CD4-positive, alpha-beta T cell treated with Interleukin-12 subunit alpha and Interleukin-12 subunit beta, for 1 hour (primary cell): ENCODE measurements at regions not wholly inside any gene's neighbourhood (a gene's known extent, or its start where the extent isn't known, plus 50 kb on each side); places are given as distances from the start of the nearest gene placed in this dataset.
"Not testable (repeated sequence)": the region's sequence is repeated elsewhere in the genome, so short reads cannot be mapped to it uniquely, and the experiment has no call there.

Experiments
- DNase-seq: peaks from one replicate; pipeline ENCODE4 v3.0.0-alpha.2; 2020

DNA sequence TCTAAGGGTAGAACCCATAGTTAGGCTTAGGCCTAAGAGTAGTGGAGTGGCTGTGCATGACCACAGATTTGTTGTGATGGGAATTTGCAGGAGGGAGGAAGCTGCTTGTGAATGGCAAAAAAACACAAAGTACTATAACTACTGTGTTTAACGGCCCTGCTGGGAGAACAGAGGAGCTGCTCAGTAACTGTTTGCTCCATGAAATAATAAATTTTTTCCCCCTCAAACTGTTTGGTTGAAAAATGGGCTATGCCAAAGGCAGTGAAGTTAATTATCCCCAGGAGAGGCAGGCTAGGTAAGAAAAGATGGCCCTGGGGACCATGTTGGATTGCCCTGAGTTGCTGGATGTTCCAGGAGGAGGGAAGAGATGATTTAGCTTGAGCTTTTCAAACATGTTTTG lies 216.1 kb upstream of the ADRA1D start:
- DNase-seq: no peak

DNA sequence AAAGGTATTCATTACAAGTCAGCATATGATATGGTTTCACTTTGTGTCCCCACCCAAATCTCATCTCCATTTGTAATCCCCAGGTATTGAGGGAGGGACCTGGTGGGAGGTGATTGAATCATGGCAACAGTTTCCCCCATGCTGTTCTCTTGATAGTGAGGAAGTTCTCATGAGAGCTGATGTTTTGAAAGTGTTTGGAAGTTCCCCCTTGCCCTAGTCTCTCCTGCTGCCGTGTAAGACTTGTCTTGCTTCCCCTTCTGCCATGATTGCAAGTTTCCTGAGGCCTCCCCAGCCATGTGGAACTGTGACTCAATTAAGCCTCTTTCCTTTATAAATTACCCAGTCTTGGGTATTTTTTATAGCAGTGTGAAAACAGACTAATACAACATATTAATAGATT lies 213.7 kb upstream of the ADRA1D start:
- DNase-seq: not testable (repeated sequence)

- no peak for DNase-seq
Measured at GRCh38 chr20:4459081-4459480, 210.0 kb upstream of the ADRA1D start.

- DNase-seq: no peak
Measured at GRCh38 chr20:4457566-4458543, 208.8 kb upstream of the ADRA1D start.

DNA sequence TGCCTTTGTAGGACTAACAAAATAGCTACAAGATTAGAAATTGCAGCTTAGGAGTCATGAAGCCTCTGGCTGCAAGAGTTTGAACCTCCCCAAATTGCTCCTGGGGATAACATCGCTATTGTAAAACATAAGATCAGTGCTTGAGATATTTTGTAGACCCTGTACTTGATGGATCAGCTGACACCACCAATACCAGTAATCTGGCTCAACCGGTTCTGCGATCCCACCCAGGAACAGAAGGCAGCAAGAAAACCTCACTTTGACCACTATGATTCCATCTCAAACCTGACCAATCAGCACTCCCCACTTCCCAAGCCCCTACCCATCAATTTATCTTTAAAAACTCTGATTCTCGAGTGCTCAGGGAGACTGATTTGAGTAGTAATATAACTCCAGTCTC lies 206.9 kb upstream of the ADRA1D start:
- no peak for DNase-seq

DNA sequence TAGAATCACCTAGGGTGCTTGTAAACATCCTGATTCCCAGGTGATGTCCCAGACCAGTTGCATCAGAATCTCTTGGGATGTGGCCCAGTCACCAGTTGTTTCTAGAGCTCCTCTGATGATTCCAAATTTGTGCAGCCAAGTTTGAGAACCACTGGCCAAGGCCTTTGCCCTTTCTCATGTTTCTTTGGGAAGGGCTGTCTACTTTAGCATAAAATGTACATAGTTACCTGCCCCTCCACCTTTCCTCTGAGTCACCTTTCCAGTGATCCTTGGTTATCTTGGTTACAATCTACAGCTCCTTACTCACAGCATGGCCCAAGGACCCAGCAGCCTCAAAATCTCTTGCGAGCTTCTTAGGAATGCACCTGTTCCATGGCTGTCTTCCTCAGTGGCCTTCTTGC lies 206.2 kb upstream of the ADRA1D start:
- no peak for DNase-seq

GRCh38 chr20:4454111-4454510 lies 205.0 kb upstream of the ADRA1D start:
- DNase-seq: no peak

DNA sequence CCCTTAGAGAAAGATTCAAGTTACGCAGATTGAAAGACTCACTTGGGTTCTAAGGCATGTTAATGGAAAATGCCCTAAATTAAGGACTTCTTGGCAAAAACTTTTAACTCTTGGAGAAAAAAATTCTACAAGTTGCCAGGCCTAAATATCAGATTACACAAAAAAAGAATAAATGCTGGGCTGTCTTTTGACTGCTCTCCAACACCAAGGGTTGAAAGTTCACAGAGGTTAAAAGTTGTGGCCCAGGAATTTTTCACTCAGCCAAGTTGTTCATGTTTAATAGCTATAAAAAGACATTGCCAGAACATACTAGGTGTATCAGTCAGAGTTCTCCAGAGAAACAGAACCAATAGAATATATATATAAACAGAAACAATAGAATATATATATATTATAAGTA lies 204.3 kb upstream of the ADRA1D start:
- no peak for DNase-seq

DNA sequence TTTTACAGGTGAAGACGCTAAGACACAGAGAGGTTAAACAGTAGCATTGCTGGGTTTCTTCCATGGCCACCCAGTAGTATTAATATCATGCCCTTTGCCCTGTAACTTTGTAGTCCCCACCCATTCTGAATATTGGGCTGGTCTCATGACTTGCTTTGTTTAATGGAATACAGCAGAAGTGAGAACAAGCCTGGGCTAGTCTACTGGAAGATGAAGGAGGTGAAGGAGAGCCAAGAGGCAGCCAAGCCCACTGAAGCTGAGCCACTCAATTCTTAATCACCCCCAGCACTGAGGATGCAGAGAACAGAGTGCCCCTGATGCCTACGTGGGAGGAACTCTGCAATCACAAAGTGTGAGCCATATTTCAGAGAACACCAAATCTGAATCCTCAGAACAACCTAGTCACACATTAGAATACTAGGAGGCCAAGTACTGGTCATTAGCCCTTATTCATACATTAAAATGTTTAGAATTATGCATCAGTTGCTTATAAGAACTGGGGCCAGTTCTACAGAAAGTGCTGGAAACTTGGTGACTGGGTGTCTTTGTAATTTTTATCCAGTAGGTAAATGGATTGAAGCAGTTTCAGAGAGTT lies 202.5 kb upstream of the ADRA1D start:
- no peak for DNase-seq

DNA sequence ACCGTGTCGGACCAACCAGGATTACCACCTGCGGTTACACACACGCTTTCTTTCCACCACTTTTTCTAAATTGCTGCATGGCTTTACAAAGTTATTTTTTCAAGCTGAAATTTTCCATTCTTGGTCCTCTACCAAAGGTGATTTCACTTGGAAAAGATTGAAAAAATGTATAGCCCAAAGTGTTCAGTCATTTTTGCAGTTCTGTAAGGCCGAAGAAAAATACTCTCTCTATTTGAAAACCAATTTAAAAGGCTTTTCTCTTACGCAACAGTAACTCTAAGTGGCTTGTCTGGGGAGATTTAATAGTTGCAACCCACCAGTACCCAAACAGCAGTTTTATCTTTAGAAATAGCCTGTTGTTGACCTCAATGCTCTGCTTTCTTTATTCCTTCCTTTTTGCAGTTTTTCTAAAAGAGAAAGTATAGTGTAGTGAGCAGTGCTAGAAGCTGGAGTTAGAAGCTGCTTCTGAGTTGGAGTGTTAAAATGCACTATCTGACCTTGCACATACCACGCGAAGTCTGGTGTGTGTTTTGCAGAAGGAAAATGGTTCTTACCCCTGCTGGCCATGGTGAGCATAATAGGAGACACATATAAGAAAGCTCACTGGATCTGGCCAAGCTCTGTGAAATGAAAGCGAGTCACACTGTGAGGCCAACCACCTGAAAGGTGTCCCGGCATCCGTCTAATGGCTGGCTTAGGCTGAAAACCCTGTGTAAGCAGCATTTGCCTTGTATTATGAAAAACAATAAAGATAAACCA lies 201.0 kb upstream of the ADRA1D start:
- no peak for DNase-seq

GRCh38 chr20:4445784-4446183 lies 196.7 kb upstream of the ADRA1D start:
- no peak for DNase-seq

GRCh38 chr20:4445331-4445730 lies 196.2 kb upstream of the ADRA1D start:
- no peak for DNase-seq

- no peak for DNase-seq
Measured at GRCh38 chr20:4444404-4444803, 195.3 kb upstream of the ADRA1D start.

GRCh38 chr20:4443016-4443415 lies 193.9 kb upstream of the ADRA1D start:
- DNase-seq: no peak

DNA sequence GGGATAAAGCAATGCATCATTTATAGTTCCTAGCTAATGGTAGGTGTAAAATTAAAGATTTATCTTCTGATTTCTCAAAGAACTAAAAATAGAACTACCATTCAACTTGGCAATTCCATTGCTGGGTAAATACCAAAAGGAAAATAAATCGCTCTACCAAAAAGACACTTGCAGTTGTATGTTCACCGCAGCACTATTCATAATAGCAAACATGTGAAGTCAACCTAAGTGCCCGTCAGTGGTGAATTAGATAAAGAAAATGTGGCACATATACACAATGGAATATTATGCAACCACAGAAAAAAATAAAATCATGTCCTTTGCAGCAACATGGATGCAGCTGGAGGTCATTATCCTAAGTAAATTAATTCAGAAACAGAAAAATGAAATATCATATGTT lies 192.8 kb upstream of the ADRA1D start:
- no peak for DNase-seq

DNA sequence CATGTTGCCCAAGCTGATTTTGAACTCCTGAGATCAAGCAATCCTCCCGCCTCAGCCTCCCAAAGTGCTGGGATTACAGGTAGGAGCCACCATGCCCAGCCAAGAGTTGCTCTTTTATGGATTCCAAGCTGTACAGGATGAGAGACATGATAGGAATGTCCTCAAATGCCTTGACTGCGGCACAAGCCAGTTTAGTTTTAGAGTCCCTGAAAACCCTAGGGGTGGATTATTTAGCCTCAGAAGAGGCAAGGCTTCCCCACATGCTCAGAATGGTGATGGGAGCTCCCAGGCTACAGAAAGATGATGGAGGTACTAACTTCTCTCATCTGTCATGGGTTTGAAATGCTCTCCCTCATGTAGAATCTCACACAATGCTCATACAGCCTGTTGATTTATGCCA lies 192.1 kb upstream of the ADRA1D start:
- DNase-seq: no peak

- no peak for DNase-seq
Measured at GRCh38 chr20:4439461-4439860, 190.4 kb upstream of the ADRA1D start.

DNA sequence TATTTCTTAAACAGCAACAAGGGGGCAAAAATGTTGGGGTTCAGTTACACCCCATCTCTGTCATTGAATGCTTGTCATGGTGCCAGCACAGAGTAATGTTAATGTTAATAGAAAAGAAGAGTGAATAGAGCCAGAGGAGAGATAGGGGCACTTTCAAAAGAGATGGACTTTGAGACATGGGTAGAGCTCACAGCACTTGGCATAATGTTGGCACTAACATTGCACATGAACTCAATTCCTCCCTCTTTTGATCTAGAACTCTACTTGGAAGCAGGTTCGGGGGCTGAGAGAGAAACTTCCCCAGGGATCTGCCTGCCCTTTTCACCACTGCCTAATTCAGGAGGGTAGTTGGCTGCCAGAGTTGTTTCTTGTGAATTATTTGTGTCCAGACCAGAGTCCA lies 188.0 kb upstream of the ADRA1D start:
- no peak for DNase-seq

DNA sequence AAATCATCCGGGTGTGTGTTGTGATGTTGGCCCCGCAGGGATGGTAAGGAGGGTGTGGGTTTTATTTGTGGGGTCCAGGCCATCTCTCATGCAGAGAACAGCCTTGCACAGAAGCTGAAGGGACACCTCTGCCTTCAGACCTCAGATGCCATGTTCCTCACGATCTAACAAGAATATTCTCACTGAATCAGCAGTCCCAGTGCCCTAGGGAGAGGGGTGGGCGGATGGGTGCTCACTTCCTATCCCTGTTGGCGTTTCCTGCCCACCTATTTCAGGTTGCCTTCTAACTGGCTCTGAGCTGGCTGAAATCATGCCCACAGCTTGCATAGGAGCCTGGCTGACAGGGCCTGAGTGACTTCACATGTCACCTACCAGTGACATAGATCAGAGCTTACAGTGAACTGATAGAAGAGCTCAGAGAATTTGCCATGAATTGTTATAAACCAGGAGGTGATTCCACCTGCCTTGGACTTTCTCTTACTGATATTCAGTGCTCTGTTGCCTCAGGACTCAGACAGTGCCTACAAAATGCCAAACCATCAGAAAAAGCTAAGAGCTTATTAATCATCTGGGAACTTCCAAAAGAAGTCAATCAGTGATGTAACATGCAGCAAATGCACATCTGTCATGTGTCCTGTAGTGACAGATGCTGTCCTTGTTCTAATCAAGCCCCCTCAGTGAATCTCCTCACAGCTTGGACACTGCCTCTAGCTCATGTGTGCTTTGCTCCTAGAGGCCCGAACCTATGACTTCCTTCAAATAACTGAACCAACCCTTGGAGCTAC lies 186.8 kb upstream of the ADRA1D start:
- no peak for DNase-seq

- DNase-seq: no peak
Measured at GRCh38 chr20:4435225-4435624, 186.1 kb upstream of the ADRA1D start.

- DNase-seq: no peak
Measured at GRCh38 chr20:4434681-4435080, 185.6 kb upstream of the ADRA1D start.

DNA sequence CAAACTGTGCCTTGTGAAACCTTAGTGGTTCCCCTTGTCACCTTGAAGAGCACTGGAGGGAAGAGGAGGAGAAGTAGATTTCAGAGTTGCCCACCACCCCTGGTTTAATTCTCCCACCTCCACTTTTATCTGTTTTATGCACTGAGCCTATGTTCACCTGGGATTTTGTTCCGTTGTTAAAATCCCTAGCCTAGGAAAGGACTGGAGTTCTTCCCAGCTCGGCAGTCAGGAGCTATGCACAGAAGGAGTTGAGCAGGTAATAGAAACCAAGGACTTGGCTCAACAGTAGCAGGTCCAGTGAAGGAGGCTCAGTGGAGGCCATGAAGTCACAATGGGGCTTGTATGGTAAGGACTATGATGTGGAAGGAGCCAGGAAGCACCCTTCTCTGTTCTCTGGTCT lies 182.4 kb upstream of the ADRA1D start:
- DNase-seq: no peak

DNA sequence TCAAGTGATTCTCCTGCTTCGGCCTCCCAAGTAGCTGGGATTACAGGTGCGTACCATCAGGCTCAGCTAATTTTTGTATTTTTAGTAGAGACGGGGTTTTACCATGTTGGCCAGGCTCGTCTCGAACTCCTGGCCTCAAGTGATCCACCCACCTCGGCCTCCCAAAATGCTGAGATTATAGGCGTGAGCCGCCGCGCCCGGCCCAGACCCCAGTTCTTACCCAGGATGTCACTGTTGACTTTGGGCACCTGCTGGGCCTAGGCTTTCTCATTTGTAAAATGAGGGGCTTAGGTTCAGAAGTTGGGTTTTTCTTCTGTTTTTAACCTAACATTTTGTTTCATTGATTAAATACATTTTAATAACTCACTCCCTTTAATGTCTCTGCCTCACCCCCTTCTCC lies 181.7 kb upstream of the ADRA1D start:
- not testable (repeated sequence) for DNase-seq
